NCI-H1105 treated with DMSO at 0.1 percent for 48 hours (cell line): ENCODE measurements at regions not wholly inside any gene's neighbourhood (a gene's known extent, or its start where the extent isn't known, plus 50 kb on each side); places are given as distances from the start of the nearest gene placed in this dataset.

Experiments
- DNase-seq: peaks from one replicate; lab custom pipeline; 2025; lab: John Stamatoyannopoulos, UW

GRCh38 chrX:110408949-110409588 is 50.4 kb downstream of the RTL9 start:
- DNase-seq: no peak

- no peak for DNase-seq
Observed at GRCh38 chrX:110409925-110410324, 51.3 kb downstream of the RTL9 start.

- no peak for DNase-seq
Observed at GRCh38 chrX:110410603-110411002, 52.0 kb downstream of the RTL9 start.

- peak; percentile 75 for DNase-seq
Observed at GRCh38 chrX:110412971-110413726, 54.5 kb downstream of the RTL9 start.

- no peak for DNase-seq
Observed at GRCh38 chrX:110413727-110414124, 55.1 kb downstream of the RTL9 start.

GRCh38 chrX:110414273-110414672 is 55.6 kb downstream of the RTL9 start:
- no peak for DNase-seq

- no peak for DNase-seq
Observed at GRCh38 chrX:110414679-110415439, 56.2 kb downstream of the RTL9 start.

- DNase-seq: no peak
Observed at GRCh38 chrX:110415440-110416170, 57.0 kb downstream of the RTL9 start.

GRCh38 chrX:110417128-110417527 is 58.5 kb downstream of the RTL9 start:
- DNase-seq: no peak

GRCh38 chrX:110418316-110419235 is 59.9 kb downstream of the RTL9 start:
- no peak for DNase-seq

- no peak for DNase-seq
Observed at GRCh38 chrX:110419512-110419911, 60.9 kb downstream of the RTL9 start.

- no peak for DNase-seq
Observed at GRCh38 chrX:110420771-110421499, 62.3 kb downstream of the RTL9 start.

- DNase-seq: peak; percentile 59
Observed at GRCh38 chrX:110421500-110422455, 63.1 kb downstream of the RTL9 start.

GRCh38 chrX:110425222-110426154 is 66.8 kb downstream of the RTL9 start:
- peak; percentile 92 for DNase-seq

- no peak for DNase-seq
Observed at GRCh38 chrX:110426155-110426504, 67.5 kb downstream of the RTL9 start.

- no peak for DNase-seq
Observed at GRCh38 chrX:110427076-110427475, 68.4 kb downstream of the RTL9 start.

GRCh38 chrX:110428144-110428543 is 69.5 kb downstream of the RTL9 start:
- DNase-seq: no peak
